ENCODE measurements at regions not wholly inside any gene's neighbourhood (a gene's known extent, or its start where the extent isn't known, plus 50 kb on each side); places are given as distances from the start of the nearest gene placed in this dataset.

- peak; percentile 2 for TF ChIP-seq CTCF (IDR thresholded peaks at IDR 0.05; ENCODE audit: low read depth, low read length)
- in situ Hi-C loops (cut with HindIII; ENCODE audit: low sequenced_read_pairs) = no loop called here
- H3K4me3 ChIP-seq (ENCODE audit: low read depth, low read length) = no peak overlapping the region
- DNase-seq (ENCODE audit: low read depth, low spot score) = no peak
These were observed 66.1 kb upstream of the ZDHHC17 start for GRCh38 chr12:76697849-76698248.

- in situ Hi-C loops (cut with HindIII; ENCODE audit: low sequenced_read_pairs) = no loop called here
- no peak for DNase-seq (ENCODE audit: low read depth, low spot score)
- TF ChIP-seq CTCF (IDR thresholded peaks at IDR 0.05; ENCODE audit: low read depth, low read length) = no peak
- H3K4me3 ChIP-seq (ENCODE audit: low read depth, low read length) = no peak overlapping the region
These were observed 65.6 kb upstream of the ZDHHC17 start for GRCh38 chr12:76698316-76698715.

GRCh38 chr12:76698966-76699365 is 64.9 kb upstream of the ZDHHC17 start:
- no peak for TF ChIP-seq CTCF (IDR thresholded peaks at IDR 0.05; ENCODE audit: low read depth, low read length)

GRCh38 chr12:76701690-76702089 is 62.2 kb upstream of the ZDHHC17 start:
- DNase-seq (ENCODE audit: low read depth, low spot score) = no peak
- TF ChIP-seq CTCF (IDR thresholded peaks at IDR 0.05; ENCODE audit: low read depth, low read length) = no peak
- in situ Hi-C loops (cut with HindIII; ENCODE audit: low sequenced_read_pairs) = no loop called here
- no peak overlapping the region for H3K4me3 ChIP-seq (ENCODE audit: low read depth, low read length)

More at GRCh38 chr12:76698966-76699365, 64.9 kb upstream of the ZDHHC17 start:
- in situ Hi-C loops (cut with HindIII; ENCODE audit: low sequenced_read_pairs) = no loop called here
- DNase-seq (ENCODE audit: low read depth, low spot score) = no peak
- no peak overlapping the region for H3K4me3 ChIP-seq (ENCODE audit: low read depth, low read length)

GRCh38 chr12:76702946-76703345 is 61.0 kb upstream of the ZDHHC17 start:
- no peak for DNase-seq (ENCODE audit: low read depth, low spot score)
- in situ Hi-C loops (cut with HindIII; ENCODE audit: low sequenced_read_pairs) = no loop called here
- no peak overlapping the region for H3K4me3 ChIP-seq (ENCODE audit: low read depth, low read length)
- TF ChIP-seq CTCF (IDR thresholded peaks at IDR 0.05; ENCODE audit: low read depth, low read length) = no peak

GRCh38 chr12:76704693-76705092 is 59.2 kb upstream of the ZDHHC17 start:
- in situ Hi-C loops (cut with HindIII; ENCODE audit: low sequenced_read_pairs) = no loop called here
- DNase-seq (ENCODE audit: low read depth, low spot score) = no peak
- TF ChIP-seq CTCF (IDR thresholded peaks at IDR 0.05; ENCODE audit: low read depth, low read length) = no peak

GRCh38 chr12:76706101-76706500 is 57.8 kb upstream of the ZDHHC17 start:
- in situ Hi-C loops (cut with HindIII; ENCODE audit: low sequenced_read_pairs) = no loop called here
- no peak for TF ChIP-seq CTCF (IDR thresholded peaks at IDR 0.05; ENCODE audit: low read depth, low read length)
- H3K4me3 ChIP-seq (ENCODE audit: low read depth, low read length) = no peak overlapping the region
- no peak for DNase-seq (ENCODE audit: low read depth, low spot score)

More at GRCh38 chr12:76704693-76705092, 59.2 kb upstream of the ZDHHC17 start:
- H3K4me3 ChIP-seq (ENCODE audit: low read depth, low read length) = no peak overlapping the region

Data from astrocyte of the spinal cord (primary cell).